Endodermal cell (in vitro differentiated cells): ENCODE measurements at regions not wholly inside any gene's neighbourhood (a gene's known extent, or its start where the extent isn't known, plus 50 kb on each side); places are given as distances from the start of the nearest gene placed in this dataset.

Experiments
- DNase-seq: peaks from one replicate; pipeline ENCODE4 v3.0.0-alpha.2; 2017
- H3K27ac ChIP-seq: 2 replicates; pipeline ENCODE4 v1.5.1; 2013; ENCODE audit warnings: mild to moderate bottlenecking, low read depth, low read length, moderate library complexity
- H3K27me3 ChIP-seq: 2 replicates; pipeline ENCODE4 v1.6.1; 2013; ENCODE audit warnings: mild to moderate bottlenecking, low read length, moderate library complexity; ENCODE audit not compliant: insufficient read depth, control insufficient read depth, poor library complexity, severe bottlenecking
- H3K36me3 ChIP-seq: 2 replicates; pipeline ENCODE4 v1.7.0; 2013; ENCODE audit warnings: mild to moderate bottlenecking, low read length, moderate library complexity; ENCODE audit not compliant: control insufficient read depth, insufficient read depth
- H3K4me1 ChIP-seq: one replicate; pipeline ENCODE4 v1.7.0; 2013; ENCODE audit warnings: low read length; ENCODE audit not compliant: control insufficient read depth, insufficient read depth
- H3K4me3 ChIP-seq: 2 replicates; pipeline ENCODE4 v1.5.1; 2013; ENCODE audit warnings: mild to moderate bottlenecking, low read length, moderate library complexity
- H3K9ac ChIP-seq: 2 replicates; pipeline ENCODE4 v1.6.1; 2013; ENCODE audit warnings: mild to moderate bottlenecking, low read length, moderate library complexity; ENCODE audit not compliant: poor library complexity, severe bottlenecking; ENCODE audit errors: extremely low read depth
- H3K9me3 ChIP-seq: 2 replicates; pipeline ENCODE4 v1.6.1; 2013; ENCODE audit warnings: mild to moderate bottlenecking, low read length, moderate library complexity; ENCODE audit not compliant: control insufficient read depth
- H3K27ac Mint-ChIP-seq: 2 replicates; pipeline ENCODE4 v1.8.0; 2020; ENCODE audit warnings: mixed read lengths
- H3K27me3 Mint-ChIP-seq: 2 replicates; pipeline ENCODE4 v1.8.0; 2021; ENCODE audit warnings: mild to moderate bottlenecking, mixed read lengths; ENCODE audit not compliant: insufficient read depth
- H3K36me3 Mint-ChIP-seq: 2 replicates; pipeline ENCODE4 v1.8.0; 2020; ENCODE audit warnings: low read depth, mixed read lengths
- H3K4me1 Mint-ChIP-seq: 2 replicates; pipeline ENCODE4 v1.8.0; 2020; ENCODE audit warnings: mixed read lengths
- H3K4me3 Mint-ChIP-seq: 2 replicates; pipeline ENCODE4 v1.8.0; 2020; ENCODE audit warnings: mild to moderate bottlenecking, moderate library complexity, mixed read lengths
- H3K9me3 Mint-ChIP-seq: 2 replicates; pipeline ENCODE4 v1.8.0; 2020; ENCODE audit warnings: mild to moderate bottlenecking, mixed read lengths
- CTCF ChIP-seq: fragments of 200-600 bp; sonication (generic); conservative IDR thresholded peaks from 2 replicates; pipeline ENCODE4 v1.5.0; 2021; ENCODE audit warnings: antibody characterized with exemption, mild to moderate bottlenecking
- WGBS, 2 experiments: methylation state at CpG; one replicate each; pipeline versions ENCODE4 v1.1.5 to v1.1.7; 2013; ENCODE audit warnings: missing lambda C conversion rate in 2 of 2, mixed read lengths in 1 of 2; ENCODE audit not compliant: insufficient coverage in 1 of 2, insufficient read length in 1 of 2; 5-methylcytosine and 5-hydroxymethylcytosine counted together

DNA sequence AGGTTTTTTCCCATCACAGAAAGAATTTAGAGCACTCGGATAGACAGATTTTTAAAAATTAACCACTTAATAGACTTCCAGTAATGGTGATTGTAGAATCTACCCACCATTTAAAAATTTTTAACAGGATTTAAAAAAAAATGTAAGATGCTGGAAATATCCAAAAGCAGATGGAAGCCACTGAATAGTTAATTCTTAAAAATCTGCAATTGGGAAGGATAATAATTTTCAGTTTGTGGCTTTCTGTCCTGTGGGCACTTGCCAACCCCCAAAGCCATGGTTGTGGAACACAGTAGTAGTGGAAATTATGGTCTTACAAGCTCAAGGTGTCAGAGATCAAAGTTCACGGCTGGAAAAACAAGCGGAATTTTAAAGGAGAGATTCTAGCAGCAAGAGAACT, 101.0 kb upstream of the SP4 start:
- H3K9me3 ChIP-seq: no peaks in the 10 kb centered on the region
- Mint-ChIP-seq H3K36me3 (no peaks in the 10 kb centered on the region), H3K27ac (no peak overlapping the region), H3K27me3 (peaks cover 1% of the 10 kb centered on the region), H3K4me3 (no peak overlapping the region), H3K4me1 (no peaks in the 10 kb centered on the region), H3K9me3 (peaks cover 5% of the 10 kb centered on the region)
- 92 to 96% methylated on average over 2 to 3 of the region's 3 CpGs for whole genome bisulfite sequencing, 2 experiments
- DNase-seq: no peak
- no peaks in the 10 kb centered on the region for H3K27me3 ChIP-seq
- H3K27ac ChIP-seq: no peak overlapping the region
- no peaks in the 10 kb centered on the region for H3K36me3 ChIP-seq
- no peak overlapping the region for H3K4me3 ChIP-seq
- TF ChIP-seq CTCF: no peak
- H3K4me1 ChIP-seq: no peaks in the 10 kb centered on the region
- no peak overlapping the region for H3K9ac ChIP-seq

DNA sequence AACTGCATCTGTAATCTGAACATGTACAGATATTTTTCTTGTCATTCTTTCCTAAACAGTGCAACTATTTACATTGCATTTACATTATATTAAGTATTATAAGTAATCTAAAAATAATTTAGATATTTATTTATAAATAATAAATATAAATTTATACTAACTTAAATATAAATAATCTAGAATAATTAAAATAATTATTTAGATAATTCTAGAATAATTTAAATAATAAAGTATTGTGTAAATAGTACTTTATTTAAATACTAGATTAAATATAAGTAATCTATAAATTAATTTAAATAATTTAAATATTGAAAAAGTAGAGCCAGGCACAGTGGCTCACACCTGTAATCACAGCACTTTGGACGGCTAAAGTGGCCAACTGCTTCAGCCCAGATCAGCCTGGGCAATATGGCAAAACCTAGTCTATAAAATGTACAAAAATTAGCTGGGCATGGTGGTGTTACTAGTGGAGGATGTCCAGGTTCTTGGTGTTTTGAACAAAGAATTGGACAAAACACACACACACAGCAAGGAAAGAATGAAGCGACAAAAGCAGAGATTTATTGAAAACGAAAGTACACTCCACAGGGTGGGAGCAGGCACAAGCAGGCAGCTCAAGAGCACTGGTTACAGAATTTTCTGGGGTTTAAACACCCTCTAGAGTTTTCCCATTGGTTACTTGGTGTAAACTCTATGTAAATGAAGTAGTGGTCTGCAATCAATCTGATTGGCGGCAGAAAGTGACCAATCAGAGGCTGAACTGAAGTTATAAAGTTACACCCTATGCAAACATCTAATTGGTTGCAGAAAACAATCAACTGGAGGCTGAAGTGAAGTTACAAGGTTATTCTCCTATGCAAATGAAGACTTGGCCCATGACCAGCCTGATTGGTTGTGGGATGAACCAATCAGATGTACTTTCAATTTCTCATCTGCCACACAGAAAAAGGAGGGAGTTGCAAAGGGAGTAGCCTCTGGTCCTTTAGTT, 100.2 kb upstream of the SP4 start:
- no peak overlapping the region for H3K4me3 ChIP-seq
- H3K36me3 ChIP-seq: no peaks in the 10 kb centered on the region
- no peak for DNase-seq
- Mint-ChIP-seq H3K9me3 (peaks cover 5% of the 10 kb centered on the region), H3K27me3 (peaks cover 1% of the 10 kb centered on the region), H3K27ac (no peak overlapping the region), H3K4me3 (no peak overlapping the region), H3K36me3 (no peaks in the 10 kb centered on the region), H3K4me1 (no peaks in the 10 kb centered on the region)
- WGBS, 2 experiments: 67 to 80% methylated on average over 3 to 4 of the region's 4 CpGs
- no peaks in the 10 kb centered on the region for H3K4me1 ChIP-seq
- no peak for TF ChIP-seq CTCF
- no peak overlapping the region for H3K9ac ChIP-seq
- H3K9me3 ChIP-seq: no peaks in the 10 kb centered on the region
- H3K27me3 ChIP-seq: no peaks in the 10 kb centered on the region
- no peak overlapping the region for H3K27ac ChIP-seq

- 93 to 95% methylated on average over 10 to 31 of the region's 31 CpGs for WGBS, 2 experiments
- no peak overlapping the region for H3K9ac ChIP-seq
- Mint-ChIP-seq H3K36me3 (no peaks in the 10 kb centered on the region), H3K4me1 (no peaks in the 10 kb centered on the region), H3K27me3 (peaks cover 3% of the 10 kb centered on the region), H3K4me3 (no peak overlapping the region), H3K27ac (no peak overlapping the region), H3K9me3 (peaks cover 5% of the 10 kb centered on the region)
- no peaks in the 10 kb centered on the region for H3K4me1 ChIP-seq
- peaks cover 14% of the 10 kb centered on the region for H3K27me3 ChIP-seq
- H3K36me3 ChIP-seq: no peaks in the 10 kb centered on the region
- no peaks in the 10 kb centered on the region for H3K9me3 ChIP-seq
- no peak overlapping the region for H3K4me3 ChIP-seq
- H3K27ac ChIP-seq: no peak overlapping the region
- no peak for DNase-seq
- TF ChIP-seq CTCF: no peak
These were observed 97.3 kb upstream of the SP4 start for GRCh38 chr7:21330462-21331178.
